ENCODE measurements at regions not wholly inside any gene's neighbourhood (a gene's known extent, or its start where the extent isn't known, plus 50 kb on each side); places are given as distances from the start of the nearest gene placed in this dataset.

DNA sequence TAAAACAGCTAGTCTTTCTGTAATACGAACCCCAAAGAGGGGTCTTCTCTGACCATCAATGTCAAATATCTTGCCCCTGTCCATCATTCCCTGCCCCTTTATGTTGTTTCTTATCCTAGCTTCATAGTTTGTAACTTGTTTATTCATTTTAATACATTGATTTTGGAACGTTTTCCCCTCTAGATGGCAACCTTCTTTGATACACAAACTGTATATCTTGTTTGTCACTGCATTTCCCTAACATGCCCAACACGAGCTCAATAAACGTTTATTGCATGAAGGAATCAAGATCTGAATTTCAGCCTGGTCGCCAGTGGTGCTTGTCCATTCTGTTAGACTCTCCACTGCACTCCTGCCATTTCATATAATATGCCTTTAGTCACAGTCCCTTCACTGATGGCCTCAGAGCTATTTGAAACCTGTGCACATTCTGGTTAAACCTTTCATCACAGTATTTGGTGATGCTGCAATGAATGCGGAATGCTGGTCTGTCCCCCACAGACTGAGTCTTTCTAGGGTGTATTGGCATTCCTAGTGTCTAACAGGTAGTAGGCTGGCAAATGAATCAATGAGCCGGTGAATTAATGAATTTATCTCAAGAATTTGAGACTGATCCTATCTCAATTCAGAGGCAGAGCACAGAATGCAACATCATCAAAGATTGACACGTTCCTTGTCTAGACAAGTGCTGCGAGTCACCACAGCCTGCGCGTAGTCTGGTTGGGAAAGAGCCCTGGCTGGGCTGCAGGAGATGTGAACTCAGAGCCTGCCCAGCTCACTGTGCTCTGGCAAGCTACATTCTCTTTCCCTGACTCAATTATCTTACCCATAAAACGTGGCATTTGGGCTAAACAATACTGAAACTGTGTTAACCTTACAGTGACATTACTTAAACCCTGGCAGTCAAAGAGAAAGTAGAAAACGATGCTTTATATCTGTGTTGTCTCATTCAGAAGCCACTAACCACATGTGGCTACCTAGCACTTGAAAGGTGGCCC, 55.2 kb upstream of the FRMD4A start:
- TF ChIP-seq, protein P1, sequence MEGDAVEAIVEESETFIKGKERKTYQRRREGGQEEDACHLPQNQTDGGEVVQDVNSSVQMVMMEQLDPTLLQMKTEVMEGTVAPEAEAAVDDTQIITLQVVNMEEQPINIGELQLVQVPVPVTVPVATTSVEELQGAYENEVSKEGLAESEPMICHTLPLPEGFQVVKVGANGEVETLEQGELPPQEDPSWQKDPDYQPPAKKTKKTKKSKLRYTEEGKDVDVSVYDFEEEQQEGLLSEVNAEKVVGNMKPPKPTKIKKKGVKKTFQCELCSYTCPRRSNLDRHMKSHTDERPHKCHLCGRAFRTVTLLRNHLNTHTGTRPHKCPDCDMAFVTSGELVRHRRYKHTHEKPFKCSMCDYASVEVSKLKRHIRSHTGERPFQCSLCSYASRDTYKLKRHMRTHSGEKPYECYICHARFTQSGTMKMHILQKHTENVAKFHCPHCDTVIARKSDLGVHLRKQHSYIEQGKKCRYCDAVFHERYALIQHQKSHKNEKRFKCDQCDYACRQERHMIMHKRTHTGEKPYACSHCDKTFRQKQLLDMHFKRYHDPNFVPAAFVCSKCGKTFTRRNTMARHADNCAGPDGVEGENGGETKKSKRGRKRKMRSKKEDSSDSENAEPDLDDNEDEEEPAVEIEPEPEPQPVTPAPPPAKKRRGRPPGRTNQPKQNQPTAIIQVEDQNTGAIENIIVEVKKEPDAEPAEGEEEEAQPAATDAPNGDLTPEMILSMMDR (IDR thresholded peaks at IDR 0.05) = no peak
- no peak for TF ChIP-seq POLR2A (IDR thresholded peaks at IDR 0.05)

Measured in esophagus squamous epithelium (tissue), 4 donors.